Natural killer cell (primary cell): ENCODE measurements at regions not wholly inside any gene's neighbourhood (a gene's known extent, or its start where the extent isn't known, plus 50 kb on each side); places are given as distances from the start of the nearest gene placed in this dataset.

Experiments used
- ATAC-seq, 3 donors: fragments of 150-1000 bp in 2 of 3; fragments of 200-7000 bp in 1 of 3; cut with Tn5 transposase; 1 replicate in 1 of 3; 2 replicates in 2 of 3; pipeline ENCODE4 v1.10.0; 2021; ENCODE audit warnings: mild to moderate bottlenecking in 2 of 3, moderate library complexity in 2 of 3
- DNase-seq, 2 donors: peaks; one replicate each; pipeline versions ENCODE4 v3.0.0 to v3.0.0-alpha.2; 2013 to 2021; ENCODE audit warnings: mixed read lengths in 1 of 2
- H3K27ac ChIP-seq: one replicate; pipeline ENCODE4 v1.5.1; 2013; ENCODE audit warnings: mild to moderate bottlenecking, low read length
- H3K27me3 ChIP-seq: one replicate; pipeline ENCODE4 v1.6.1; 2013; ENCODE audit warnings: low read length; ENCODE audit not compliant: control insufficient read depth, insufficient read depth
- H3K36me3 ChIP-seq: one replicate; pipeline ENCODE4 v1.6.1; 2013; ENCODE audit warnings: low read length; ENCODE audit not compliant: control insufficient read depth, insufficient read depth
- H3K4me1 ChIP-seq: one replicate; pipeline ENCODE4 v1.6.1; 2013; ENCODE audit warnings: low read length; ENCODE audit not compliant: control insufficient read depth, insufficient read depth
- H3K4me3 ChIP-seq: one replicate; pipeline ENCODE4 v1.5.1; 2013; ENCODE audit warnings: low read length
- H3K9me3 ChIP-seq: one replicate; pipeline ENCODE4 v1.6.1; 2013; ENCODE audit warnings: low read length; ENCODE audit not compliant: control insufficient read depth, insufficient read depth
- H3K27ac Mint-ChIP-seq, 2 donors: one replicate each; pipeline ENCODE4 v1.8.0; 2022; ENCODE audit warnings: mild to moderate bottlenecking in 2 of 2, mixed read lengths in 2 of 2, moderate library complexity in 1 of 2
- H3K27me3 Mint-ChIP-seq, 2 donors: one replicate each; pipeline ENCODE4 v1.8.0; 2022; ENCODE audit warnings: low read depth in 2 of 2, mixed read lengths in 2 of 2
- H3K36me3 Mint-ChIP-seq: one replicate; pipeline ENCODE4 v1.8.0; 2022; ENCODE audit warnings: mixed read lengths
- H3K4me1 Mint-ChIP-seq, 2 donors: one replicate each; pipeline ENCODE4 v1.8.0; 2022; ENCODE audit warnings: mixed read lengths in 2 of 2
- H3K4me3 Mint-ChIP-seq: one replicate; pipeline ENCODE4 v1.8.0; 2022; ENCODE audit warnings: mild to moderate bottlenecking, moderate library complexity, mixed read lengths
- H3K9me3 Mint-ChIP-seq, 2 donors: one replicate each; pipeline ENCODE4 v1.8.0; 2022; ENCODE audit warnings: mixed read lengths in 2 of 2
- CTCF ChIP-seq: fragments of 200-600 bp; IDR thresholded peaks from one replicate; pipeline ENCODE4 v1.8.0; 2022; ENCODE audit warnings: antibody characterized with exemption
- WGBS: methylation state at CpG from one replicate; pipeline ENCODE4 v1.1.7; 2013; ENCODE audit warnings: missing lambda C conversion rate; ENCODE audit not compliant: insufficient coverage; 5-methylcytosine and 5-hydroxymethylcytosine counted together
- intact Hi-C: fragments of 100-400 bp; cut with micrococcal nuclease; formaldehyde crosslinking; loops from one replicate; pipeline ENCODE4 v1.14.2; 2022

GRCh38 chr12:14261861-14262260, 103.6 kb upstream of the ATF7IP start:
- Histone ChIP-seq H3K4me1 (peaks cover 21% of the 10 kb centered on the region), H3K36me3 (no peaks in the 10 kb centered on the region), H3K4me3 (no peak overlapping the region), H3K27ac (no peak overlapping the region), H3K27me3 (no peaks in the 10 kb centered on the region), H3K9me3 (no peaks in the 10 kb centered on the region)
- H3K27me3 Mint-ChIP-seq = no peaks in the 10 kb centered on the region
- intact Hi-C loops = no loop called here
- no peaks in the 10 kb centered on the region for H3K36me3 Mint-ChIP-seq
- no peaks in the 10 kb centered on the region for H3K9me3 Mint-ChIP-seq
- no peak for TF ChIP-seq CTCF
- 100% methylated on average over 2 of the region's 2 CpGs for WGBS
- peaks cover 23 to 34% of the 10 kb centered on the region in 2 donors for H3K4me1 Mint-ChIP-seq
- H3K4me3 Mint-ChIP-seq = no peak overlapping the region
- DNase-seq = no peak
- H3K27ac Mint-ChIP-seq = peak overlapping the region in 1 of 2 donors; percentile 35
- no peak for ATAC-seq

- Mint-ChIP-seq H3K4me3 (no peak overlapping the region), H3K27ac (no peak overlapping the region)
Observed at GRCh38 chr12:14262771-14263511, 102.5 kb upstream of the ATF7IP start.

GRCh38 chr12:14263742-14264141, 101.7 kb upstream of the ATF7IP start:
- Histone ChIP-seq H3K4me1 (peaks cover 4% of the 10 kb centered on the region), H3K36me3 (no peaks in the 10 kb centered on the region), H3K27me3 (no peaks in the 10 kb centered on the region), H3K27ac (no peak overlapping the region), H3K4me3 (no peak overlapping the region), H3K9me3 (no peaks in the 10 kb centered on the region)
- no peak for TF ChIP-seq CTCF
- H3K36me3 Mint-ChIP-seq = no peaks in the 10 kb centered on the region
- no peaks in the 10 kb centered on the region for H3K27me3 Mint-ChIP-seq
- H3K9me3 Mint-ChIP-seq = no peaks in the 10 kb centered on the region
- WGBS = 100% methylated on average over 3 of the region's 3 CpGs
- intact Hi-C loops = no loop called here
- H3K27ac Mint-ChIP-seq = peak overlapping the region; percentile 25 to 43
- no peak for DNase-seq
- no peak for ATAC-seq
- H3K4me3 Mint-ChIP-seq = no peak overlapping the region
- H3K4me1 Mint-ChIP-seq = peaks cover 5 to 15% of the 10 kb centered on the region in 2 donors

More at GRCh38 chr12:14262771-14263511, 102.5 kb upstream of the ATF7IP start:
- intact Hi-C loops = no loop called here
- no peak for TF ChIP-seq CTCF
- DNase-seq = no peak
- no peaks in the 10 kb centered on the region for H3K36me3 ChIP-seq
- no peaks in the 10 kb centered on the region for H3K9me3 Mint-ChIP-seq
- H3K27me3 Mint-ChIP-seq = no peaks in the 10 kb centered on the region
- no peak for ATAC-seq
- H3K9me3 ChIP-seq = no peaks in the 10 kb centered on the region
- no peaks in the 10 kb centered on the region for H3K27me3 ChIP-seq
- H3K4me1 Mint-ChIP-seq = peaks cover 13 to 23% of the 10 kb centered on the region in 2 donors
- no peak overlapping the region for H3K27ac ChIP-seq
- H3K4me3 ChIP-seq = no peak overlapping the region
- 93% methylated on average over 6 of the region's 7 CpGs for WGBS
- no peaks in the 10 kb centered on the region for H3K36me3 Mint-ChIP-seq
- peaks cover 11% of the 10 kb centered on the region for H3K4me1 ChIP-seq

GRCh38 chr12:14264316-14264715, 101.2 kb upstream of the ATF7IP start:
- no peak overlapping the region for H3K4me3 ChIP-seq
- intact Hi-C loops = no loop called here
- no peaks in the 10 kb centered on the region for H3K9me3 ChIP-seq
- Mint-ChIP-seq H3K27ac (peak overlapping the region in 1 of 2 donors; percentile 43), H3K4me3 (no peak overlapping the region), H3K9me3 (no peaks in the 10 kb centered on the region), H3K36me3 (no peaks in the 10 kb centered on the region), H3K4me1 (peaks cover 0 to 14% of the 10 kb centered on the region in 2 donors), H3K27me3 (no peaks in the 10 kb centered on the region)
- peaks cover 4% of the 10 kb centered on the region for H3K4me1 ChIP-seq
- no peaks in the 10 kb centered on the region for H3K36me3 ChIP-seq
- ATAC-seq (no peak), DNase-seq (no peak)
- no peak for TF ChIP-seq CTCF
- no peaks in the 10 kb centered on the region for H3K27me3 ChIP-seq
- 100% methylated on average over 2 of the region's 2 CpGs for WGBS
- H3K27ac ChIP-seq = no peak overlapping the region
